Lung microvascular endothelial cell (primary cell): ENCODE measurements at regions not wholly inside any gene's neighbourhood (a gene's known extent, or its start where the extent isn't known, plus 50 kb on each side); places are given as distances from the start of the nearest gene placed in this dataset.
"Not testable (repeated sequence)": the region's sequence is repeated elsewhere in the genome, so short reads cannot be mapped to it uniquely, and the experiment has no call there.

Source experiments
- DNase-seq, 2 donors: peaks; one replicate each; pipeline versions ENCODE4 v3.0.0 to v3.0.0-alpha.2; 2010; ENCODE audit warnings: low read depth in 2 of 2

- peak in 1 of 2 donors; percentile 9 for DNase-seq
Measured at GRCh38 chr5:102154791-102155605, 141.1 kb downstream of the SLCO4C1 start.

GRCh38 chr5:102154291-102154690, 141.8 kb downstream of the SLCO4C1 start:
- DNase-seq = no peak

- peak in 1 of 2 donors; percentile 29 for DNase-seq
Measured at GRCh38 chr5:102153003-102153759, 142.9 kb downstream of the SLCO4C1 start.

- no peak for DNase-seq
Measured at GRCh38 chr5:102139029-102139428, 157.1 kb downstream of the SLCO4C1 start.

- DNase-seq = no peak
Measured at GRCh38 chr5:102138243-102138653, 157.8 kb downstream of the SLCO4C1 start.

GRCh38 chr5:102130890-102131289, 165.2 kb downstream of the SLCO4C1 start:
- DNase-seq = no peak

- DNase-seq = no peak
Measured at GRCh38 chr5:102130386-102130785, 165.7 kb downstream of the SLCO4C1 start.

GRCh38 chr5:102119252-102119651, 176.8 kb downstream of the SLCO4C1 start:
- DNase-seq = no peak

GRCh38 chr5:102115736-102116135, 180.3 kb downstream of the SLCO4C1 start:
- no peak for DNase-seq

GRCh38 chr5:102114525-102115069, 181.5 kb downstream of the SLCO4C1 start:
- no peak for DNase-seq

- no peak for DNase-seq
Measured at GRCh38 chr5:102107865-102108264, 188.2 kb downstream of the SLCO4C1 start.

- no peak for DNase-seq
Measured at GRCh38 chr5:102106599-102106998, 189.5 kb downstream of the SLCO4C1 start.

GRCh38 chr5:102099766-102100331, 196.2 kb downstream of the SLCO4C1 start:
- DNase-seq = no peak

GRCh38 chr5:102099083-102099482, 197.0 kb downstream of the SLCO4C1 start:
- DNase-seq = not testable (repeated sequence)

- not testable (repeated sequence) for DNase-seq
Measured at GRCh38 chr5:102098606-102099005, 197.5 kb downstream of the SLCO4C1 start.

- peak in 1 of 2 donors; percentile 29 for DNase-seq
Measured at GRCh38 chr5:102090770-102091169, 205.3 kb downstream of the SLCO4C1 start.

GRCh38 chr5:102089883-102090282, 206.2 kb downstream of the SLCO4C1 start:
- no peak for DNase-seq

GRCh38 chr5:102087906-102088305, 208.2 kb downstream of the SLCO4C1 start:
- DNase-seq = no peak

GRCh38 chr5:102080288-102080687, 215.8 kb downstream of the SLCO4C1 start:
- DNase-seq = no peak

GRCh38 chr5:102077920-102078319, 218.2 kb downstream of the SLCO4C1 start:
- DNase-seq = no peak

- DNase-seq = no peak
Measured at GRCh38 chr5:102069974-102070373, 226.1 kb downstream of the SLCO4C1 start.

GRCh38 chr5:102068870-102069269, 227.2 kb downstream of the SLCO4C1 start:
- DNase-seq = no peak
